ENCODE measurements at regions not wholly inside any gene's neighbourhood (a gene's known extent, or its start where the extent isn't known, plus 50 kb on each side); places are given as distances from the start of the nearest gene placed in this dataset.

- no peak for TF ChIP-seq POLR2AphosphoS5 (IDR thresholded peaks at IDR 0.05)
- TF ChIP-seq CTCF (IDR thresholded peaks at IDR 0.05) = no peak
- TF ChIP-seq EP300 (IDR thresholded peaks at IDR 0.05) = no peak
Observed at GRCh38 chr11:134730101-134730500, 318.1 kb upstream of the B3GAT1 start.

Data from esophagus muscularis mucosa (tissue), 4 donors.